ENCODE measurements at regions not wholly inside any gene's neighbourhood (a gene's known extent, or its start where the extent isn't known, plus 50 kb on each side); places are given as distances from the start of the nearest gene placed in this dataset.

DNA sequence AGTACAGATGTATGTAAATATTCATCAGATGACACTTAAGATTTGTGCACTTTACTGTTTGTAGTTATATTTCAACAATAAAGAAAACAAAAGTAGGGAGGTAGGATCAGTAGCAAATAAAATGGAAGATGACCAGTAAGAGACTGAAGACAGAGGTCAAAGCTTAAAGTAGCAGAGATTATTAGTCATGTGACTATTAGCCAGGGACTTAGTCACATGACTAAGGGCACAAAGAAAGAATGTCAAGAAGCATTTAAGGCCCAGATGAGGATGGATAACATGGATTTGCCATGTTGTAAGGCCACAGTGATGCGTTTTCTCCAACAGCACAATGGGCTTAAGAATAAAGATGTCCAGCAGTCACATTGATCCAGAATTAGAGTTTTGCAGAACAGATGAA is 479.6 kb downstream of the BCOR start:
- TF ChIP-seq SOX6 (IDR thresholded peaks at IDR 0.05), result no peak
- TF ChIP-seq, protein P1, sequence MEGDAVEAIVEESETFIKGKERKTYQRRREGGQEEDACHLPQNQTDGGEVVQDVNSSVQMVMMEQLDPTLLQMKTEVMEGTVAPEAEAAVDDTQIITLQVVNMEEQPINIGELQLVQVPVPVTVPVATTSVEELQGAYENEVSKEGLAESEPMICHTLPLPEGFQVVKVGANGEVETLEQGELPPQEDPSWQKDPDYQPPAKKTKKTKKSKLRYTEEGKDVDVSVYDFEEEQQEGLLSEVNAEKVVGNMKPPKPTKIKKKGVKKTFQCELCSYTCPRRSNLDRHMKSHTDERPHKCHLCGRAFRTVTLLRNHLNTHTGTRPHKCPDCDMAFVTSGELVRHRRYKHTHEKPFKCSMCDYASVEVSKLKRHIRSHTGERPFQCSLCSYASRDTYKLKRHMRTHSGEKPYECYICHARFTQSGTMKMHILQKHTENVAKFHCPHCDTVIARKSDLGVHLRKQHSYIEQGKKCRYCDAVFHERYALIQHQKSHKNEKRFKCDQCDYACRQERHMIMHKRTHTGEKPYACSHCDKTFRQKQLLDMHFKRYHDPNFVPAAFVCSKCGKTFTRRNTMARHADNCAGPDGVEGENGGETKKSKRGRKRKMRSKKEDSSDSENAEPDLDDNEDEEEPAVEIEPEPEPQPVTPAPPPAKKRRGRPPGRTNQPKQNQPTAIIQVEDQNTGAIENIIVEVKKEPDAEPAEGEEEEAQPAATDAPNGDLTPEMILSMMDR (IDR thresholded peaks at IDR 0.05 in 2 of 3, conservative IDR thresholded peaks at IDR 0.05 in 1 of 3; ENCODE audit: insufficient read depth in 2 of 3, low read depth in 1 of 3, low read length in 3 of 3), result no peak
- no peak for TF ChIP-seq EZH2 (IDR thresholded peaks at IDR 0.05; ENCODE audit: borderline replicate concordance, low read depth, low read length)
- TF ChIP-seq HMG20B (CRISPR knock-in tag; IDR thresholded peaks at IDR 0.05), result no peak
- TF ChIP-seq, protein P2, sequence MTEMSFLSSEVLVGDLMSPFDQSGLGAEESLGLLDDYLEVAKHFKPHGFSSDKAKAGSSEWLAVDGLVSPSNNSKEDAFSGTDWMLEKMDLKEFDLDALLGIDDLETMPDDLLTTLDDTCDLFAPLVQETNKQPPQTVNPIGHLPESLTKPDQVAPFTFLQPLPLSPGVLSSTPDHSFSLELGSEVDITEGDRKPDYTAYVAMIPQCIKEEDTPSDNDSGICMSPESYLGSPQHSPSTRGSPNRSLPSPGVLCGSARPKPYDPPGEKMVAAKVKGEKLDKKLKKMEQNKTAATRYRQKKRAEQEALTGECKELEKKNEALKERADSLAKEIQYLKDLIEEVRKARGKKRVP (CRISPR knock-in tag; IDR thresholded peaks at IDR 0.05), result no peak
- no peak for TF ChIP-seq TAF1 (IDR thresholded peaks at IDR 0.05; ENCODE audit: control insufficient read depth, extremely low read depth, insufficient read depth, low read length, severe bottlenecking)
- no peak for TF ChIP-seq POLR2A (conservative IDR thresholded peaks at IDR 0.05)
- TF ChIP-seq CHD2 (IDR thresholded peaks at IDR 0.05; ENCODE audit: low read depth, low read length), result no peak
- no peak for TF ChIP-seq RHOXF2B (CRISPR knock-in tag; conservative IDR thresholded peaks at IDR 0.05)
